DOHH2 (cell line): ENCODE measurements at regions not wholly inside any gene's neighbourhood (a gene's known extent, or its start where the extent isn't known, plus 50 kb on each side); places are given as distances from the start of the nearest gene placed in this dataset.

Experiments
- H3F3A ChIP-seq: fragments of 200-600 bp; sonication (generic), shearing (Covaris generic); 2 replicates; pipeline ENCODE4 v1.6.0; 2016; ENCODE audit warnings: antibody characterized with exemption, mild to moderate bottlenecking; ENCODE audit not compliant: control insufficient read depth, insufficient read depth
- H3K27ac ChIP-seq: fragments of 200-600 bp; sonication (generic); 2 replicates; pipeline ENCODE4 v1.5.1; 2014; ENCODE audit warnings: low read depth, mild to moderate bottlenecking, low read length, moderate library complexity
- H3K27me3 ChIP-seq: fragments of 200-600 bp; sonication (generic); 2 replicates; pipeline ENCODE4 v1.6.1; 2014; ENCODE audit warnings: mild to moderate bottlenecking, low read length, mixed read lengths; ENCODE audit not compliant: control insufficient read depth
- H3K36me3 ChIP-seq: fragments of 200-600 bp; sonication (generic); 2 replicates; pipeline ENCODE4 v1.6.1; 2014; ENCODE audit warnings: mild to moderate bottlenecking, low read length, moderate library complexity, mixed read lengths; ENCODE audit not compliant: control insufficient read depth
- H3K4me1 ChIP-seq: fragments of 200-600 bp; sonication (generic); 2 replicates; pipeline ENCODE4 v1.6.1; 2014; ENCODE audit warnings: mild to moderate bottlenecking, low read length, mixed read lengths; ENCODE audit not compliant: control insufficient read depth
- H3K4me2 ChIP-seq: fragments of 200-600 bp; sonication (generic); 2 replicates; pipeline ENCODE4 v1.6.0; 2014; ENCODE audit warnings: mild to moderate bottlenecking, low read length, moderate library complexity
- H3K4me3 ChIP-seq: fragments of 200-600 bp; sonication (generic); 2 replicates; pipeline ENCODE4 v1.5.1; 2014; ENCODE audit warnings: mild to moderate bottlenecking, low read length, mixed read lengths
- H3K79me2 ChIP-seq: fragments of 200-600 bp; sonication (generic); 2 replicates; pipeline ENCODE4 v1.6.1; 2014; ENCODE audit warnings: mild to moderate bottlenecking, low read length, mixed read lengths; ENCODE audit not compliant: control insufficient read depth
- H3K9me2 ChIP-seq: fragments of 200-600 bp; sonication (generic); replicated peaks from 2 replicates; pipeline ENCODE4 v1.6.1; 2014; ENCODE audit warnings: mild to moderate bottlenecking, low read length, mixed read lengths; ENCODE audit not compliant: control insufficient read depth
- H3K9me3 ChIP-seq: fragments of 200-600 bp; sonication (generic); 2 replicates; pipeline ENCODE4 v1.6.1; 2014; ENCODE audit warnings: antibody characterized with exemption, low read length, mixed read lengths; ENCODE audit not compliant: control insufficient read depth, insufficient read depth
- H4K20me1 ChIP-seq: fragments of 200-600 bp; sonication (generic); 2 replicates; pipeline ENCODE4 v1.6.0; 2014; ENCODE audit warnings: low read depth, mild to moderate bottlenecking, antibody characterized with exemption, low read length, moderate library complexity; ENCODE audit not compliant: control insufficient read depth, insufficient read depth
- EZH2phosphoT487 ChIP-seq: fragments of 200-600 bp; sonication (generic); IDR thresholded peaks from 2 replicates; pipeline ENCODE4 v1.6.1; 2017; ENCODE audit warnings: borderline replicate concordance, mild to moderate bottlenecking, antibody characterized with exemption, low read length, moderate library complexity, mixed read lengths
- TF ChIP-seq, protein P1 (sequence below): fragments of 200-600 bp; sonication (generic); IDR thresholded peaks from one replicate; pipeline ENCODE4 v1.5.1; 2014; ENCODE audit warnings: antibody characterized with exemption, mild to moderate bottlenecking, low read depth, low read length; ENCODE audit not compliant: poor library complexity, severe bottlenecking

DNA sequence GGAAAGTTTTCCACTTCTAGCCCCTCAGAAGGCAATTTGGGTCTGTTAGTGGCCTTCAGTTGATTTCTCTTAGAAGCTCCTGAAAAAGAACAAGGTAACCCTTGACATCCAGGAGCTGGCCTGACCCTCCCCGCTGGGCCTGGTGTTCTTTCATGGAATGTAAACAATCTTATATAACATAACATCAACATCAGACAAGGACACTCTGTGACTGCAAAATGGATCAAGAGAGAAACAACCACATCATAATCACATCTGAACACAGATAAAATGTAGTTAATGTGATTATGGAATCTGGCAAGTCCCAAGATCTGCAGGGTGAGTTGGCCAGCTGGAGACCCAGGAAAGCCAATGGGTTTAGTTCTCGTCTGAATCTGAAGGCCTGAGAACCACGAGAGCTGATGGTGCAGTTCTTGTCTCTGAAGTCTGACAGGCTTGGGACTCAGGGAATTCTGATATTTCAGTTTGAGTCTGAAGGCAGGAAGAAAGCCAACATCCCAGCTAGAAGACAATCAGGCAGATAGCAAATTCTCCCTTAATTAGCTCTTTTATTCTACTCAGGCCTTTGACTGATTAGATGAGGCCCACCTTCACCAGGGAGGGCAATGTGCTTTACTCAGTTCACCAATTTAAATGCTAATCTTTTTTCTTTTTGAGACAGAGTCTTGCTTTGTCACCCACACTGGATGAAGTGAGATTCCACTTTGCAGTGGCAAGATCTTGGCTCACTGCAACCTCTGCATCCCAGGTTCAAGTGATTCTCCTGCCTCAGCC is 91.4 kb upstream of the NAMPT start:
- H3K4me3 ChIP-seq = no peak overlapping the region
- no peaks in the 10 kb centered on the region for H3K9me2 ChIP-seq
- H3K36me3 ChIP-seq = no peaks in the 10 kb centered on the region
- H3K4me2 ChIP-seq = no peak overlapping the region
- no peaks in the 10 kb centered on the region for H3F3A ChIP-seq
- H3K27me3 ChIP-seq = peaks cover 11% of the 10 kb centered on the region
- H3K79me2 ChIP-seq = no peaks in the 10 kb centered on the region
- no peaks in the 10 kb centered on the region for H3K9me3 ChIP-seq
- no peaks in the 10 kb centered on the region for H3K4me1 ChIP-seq
- no peak overlapping the region for H3K27ac ChIP-seq
- TF ChIP-seq EZH2phosphoT487 = no peak
- TF ChIP-seq, protein P1, sequence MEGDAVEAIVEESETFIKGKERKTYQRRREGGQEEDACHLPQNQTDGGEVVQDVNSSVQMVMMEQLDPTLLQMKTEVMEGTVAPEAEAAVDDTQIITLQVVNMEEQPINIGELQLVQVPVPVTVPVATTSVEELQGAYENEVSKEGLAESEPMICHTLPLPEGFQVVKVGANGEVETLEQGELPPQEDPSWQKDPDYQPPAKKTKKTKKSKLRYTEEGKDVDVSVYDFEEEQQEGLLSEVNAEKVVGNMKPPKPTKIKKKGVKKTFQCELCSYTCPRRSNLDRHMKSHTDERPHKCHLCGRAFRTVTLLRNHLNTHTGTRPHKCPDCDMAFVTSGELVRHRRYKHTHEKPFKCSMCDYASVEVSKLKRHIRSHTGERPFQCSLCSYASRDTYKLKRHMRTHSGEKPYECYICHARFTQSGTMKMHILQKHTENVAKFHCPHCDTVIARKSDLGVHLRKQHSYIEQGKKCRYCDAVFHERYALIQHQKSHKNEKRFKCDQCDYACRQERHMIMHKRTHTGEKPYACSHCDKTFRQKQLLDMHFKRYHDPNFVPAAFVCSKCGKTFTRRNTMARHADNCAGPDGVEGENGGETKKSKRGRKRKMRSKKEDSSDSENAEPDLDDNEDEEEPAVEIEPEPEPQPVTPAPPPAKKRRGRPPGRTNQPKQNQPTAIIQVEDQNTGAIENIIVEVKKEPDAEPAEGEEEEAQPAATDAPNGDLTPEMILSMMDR = no peak
- H4K20me1 ChIP-seq = no peaks in the 10 kb centered on the region

DNA sequence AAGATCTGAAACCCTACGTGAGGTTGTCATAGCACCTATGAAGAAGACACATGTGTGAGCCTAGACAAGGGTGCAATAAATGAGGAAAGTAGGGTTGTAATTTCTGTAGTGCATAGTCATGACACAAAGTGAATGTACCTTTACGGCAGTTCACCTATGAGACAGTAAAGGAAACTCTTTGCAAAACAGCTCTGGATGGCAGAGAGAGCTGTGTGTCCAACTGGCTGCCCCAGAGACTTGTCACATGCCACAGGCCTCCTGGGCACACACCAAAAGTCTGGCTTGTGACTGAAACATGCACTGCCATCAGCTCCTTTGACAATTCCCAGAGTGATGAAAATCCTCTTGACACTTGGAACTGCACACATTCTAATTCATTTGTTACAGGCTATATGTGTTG is 90.7 kb upstream of the NAMPT start:
- no peaks in the 10 kb centered on the region for H3K79me2 ChIP-seq
- no peaks in the 10 kb centered on the region for H4K20me1 ChIP-seq
- TF ChIP-seq, protein P1 = no peak
- TF ChIP-seq EZH2phosphoT487 = no peak
- no peak overlapping the region for H3K4me3 ChIP-seq
- H3K27ac ChIP-seq = no peak overlapping the region
- H3K4me2 ChIP-seq = no peak overlapping the region
- H3K4me1 ChIP-seq = no peaks in the 10 kb centered on the region
- no peaks in the 10 kb centered on the region for H3K36me3 ChIP-seq
- H3K9me3 ChIP-seq = no peaks in the 10 kb centered on the region
- no peaks in the 10 kb centered on the region for H3K9me2 ChIP-seq
- peaks cover 9% of the 10 kb centered on the region for H3K27me3 ChIP-seq
- H3F3A ChIP-seq = no peaks in the 10 kb centered on the region

DNA sequence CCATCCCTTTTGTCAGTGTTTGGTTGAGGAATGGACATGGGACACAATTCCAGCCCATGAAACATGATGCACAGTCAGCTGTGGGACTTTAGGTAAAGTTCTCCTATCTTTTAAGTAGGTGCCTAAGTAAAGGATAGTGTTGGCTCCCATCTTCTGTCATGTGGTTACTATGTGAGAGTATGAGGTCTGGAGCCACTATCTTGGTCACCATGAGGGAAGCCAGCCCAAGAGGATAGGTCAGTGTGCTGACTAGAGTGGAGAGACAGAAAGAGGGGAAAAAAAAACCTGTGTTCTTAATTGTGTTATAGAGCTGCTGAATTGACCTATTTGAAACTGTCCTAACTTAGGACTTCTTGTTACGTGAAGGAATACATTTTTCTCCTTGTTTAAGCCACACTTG is 89.7 kb upstream of the NAMPT start:
- Histone ChIP-seq H3F3A (no peaks in the 10 kb centered on the region), H3K27ac (no peak overlapping the region), H3K9me3 (no peaks in the 10 kb centered on the region), H3K4me3 (no peak overlapping the region), H3K79me2 (no peaks in the 10 kb centered on the region), H3K4me1 (no peaks in the 10 kb centered on the region), H3K27me3 (peaks cover 9% of the 10 kb centered on the region), H3K36me3 (no peaks in the 10 kb centered on the region), H4K20me1 (no peaks in the 10 kb centered on the region), H3K4me2 (no peak overlapping the region), H3K9me2 (no peaks in the 10 kb centered on the region)
- no peak for TF ChIP-seq EZH2phosphoT487
- TF ChIP-seq, protein P1 = no peak
